Esophagus squamous epithelium (tissue), 4 donors: ENCODE measurements at regions not wholly inside any gene's neighbourhood (a gene's known extent, or its start where the extent isn't known, plus 50 kb on each side); places are given as distances from the start of the nearest gene placed in this dataset.

ENCODE experiments used
- CTCF ChIP-seq, 6 experiments: fragments of 450-650 bp in 4 of 6; fragments of 200-600 bp in 2 of 6; sonication (generic) in 2 of 6; IDR thresholded peaks; one replicate each; pipeline ENCODE4 v1.5.1; 2016 to 2019; ENCODE audit warnings: antibody characterized with exemption in 6 of 6, mild to moderate bottlenecking in 4 of 6, moderate library complexity in 4 of 6
- POLR2A ChIP-seq, 4 donors: fragments of 450-650 bp; IDR thresholded peaks; one replicate each; pipeline ENCODE4 v1.6.1; 2017; ENCODE audit warnings: antibody characterized with exemption in 4 of 4, mild to moderate bottlenecking in 4 of 4, moderate library complexity in 3 of 4

- TF ChIP-seq CTCF (IDR thresholded peaks at IDR 0.05) (no peak), POLR2A (IDR thresholded peaks at IDR 0.05) (no peak)
These were observed 2057.9 kb downstream of the PCDH7 start for GRCh38 chr4:32778025-32778424.
